H9 (cell line): ENCODE measurements at regions not wholly inside any gene's neighbourhood (a gene's known extent, or its start where the extent isn't known, plus 50 kb on each side); places are given as distances from the start of the nearest gene placed in this dataset.

Source experiments
- DNase-seq: peaks from one replicate; pipeline ENCODE4 v3.0.0-alpha.2; 2017
- H2AFZ ChIP-seq: one replicate; pipeline ENCODE4 v1.6.1; 2013; ENCODE audit warnings: mild to moderate bottlenecking, low read length, control low read depth, moderate library complexity
- H2AK5ac ChIP-seq: 2 replicates; pipeline ENCODE4 v1.6.1; 2013; ENCODE audit warnings: low read length, control low read depth, mixed read lengths; ENCODE audit not compliant: insufficient read length
- H2BK120ac ChIP-seq: one replicate; pipeline ENCODE4 v1.6.1; 2013; ENCODE audit warnings: low read depth, mild to moderate bottlenecking, low read length, control low read depth, inconsistent platforms; ENCODE audit not compliant: poor library complexity, severe bottlenecking
- H2BK12ac ChIP-seq: 2 replicates; pipeline ENCODE4 v1.6.1; 2013; ENCODE audit warnings: low read length, control low read depth, mixed read lengths, low read depth; ENCODE audit not compliant: insufficient read length
- H2BK15ac ChIP-seq: 2 replicates; pipeline ENCODE4 v1.6.1; 2013; ENCODE audit warnings: low read depth, low read length, control low read depth
- H2BK20ac ChIP-seq: one replicate; pipeline ENCODE4 v1.6.1; 2013; ENCODE audit warnings: low read depth, mild to moderate bottlenecking, low read length, control low read depth, inconsistent platforms; ENCODE audit not compliant: poor library complexity, severe bottlenecking
- H2BK5ac ChIP-seq: 2 replicates; pipeline ENCODE4 v1.6.1; 2013; ENCODE audit warnings: low read length, control low read depth, mixed read lengths; ENCODE audit not compliant: insufficient read length
- H3K14ac ChIP-seq: 2 replicates; pipeline ENCODE4 v1.6.1; 2013; ENCODE audit warnings: low read length, control low read depth; ENCODE audit not compliant: insufficient read depth
- H3K18ac ChIP-seq: 2 replicates; pipeline ENCODE4 v1.6.1; 2013; ENCODE audit warnings: low read depth, mild to moderate bottlenecking, mixed read lengths, low read length, control low read depth; ENCODE audit not compliant: insufficient read length
- H3K23ac ChIP-seq: 2 replicates; pipeline ENCODE4 v1.6.1; 2013; ENCODE audit warnings: low read length, control low read depth, mixed read lengths, low read depth; ENCODE audit not compliant: insufficient read length
- H3K23me2 ChIP-seq: 2 replicates; pipeline ENCODE4 v1.6.1; 2013; ENCODE audit warnings: low read depth, mild to moderate bottlenecking, mixed read lengths, low read length, control low read depth; ENCODE audit not compliant: insufficient read length, poor library complexity, severe bottlenecking
- H3K27ac ChIP-seq: 2 replicates; pipeline ENCODE4 v1.5.1; 2013; ENCODE audit warnings: low read length, control low read depth, mixed read lengths, low read depth; ENCODE audit not compliant: insufficient read length
- H3K27me3 ChIP-seq: 2 replicates; pipeline ENCODE4 v1.6.1; 2013; ENCODE audit warnings: low read length, control low read depth, inconsistent platforms; ENCODE audit not compliant: insufficient read depth
- H3K4ac ChIP-seq: 2 replicates; pipeline ENCODE4 v1.6.1; 2013; ENCODE audit warnings: low read depth, mild to moderate bottlenecking, control low read depth, inconsistent platforms, low read length, moderate library complexity
- H3K4me1 ChIP-seq: 2 replicates; pipeline ENCODE4 v1.6.1; 2013; ENCODE audit warnings: low read length, control low read depth, inconsistent platforms; ENCODE audit not compliant: insufficient read depth
- H3K4me2 ChIP-seq: 2 replicates; pipeline ENCODE4 v1.6.1; 2013; ENCODE audit warnings: low read length, control low read depth, mixed read lengths; ENCODE audit not compliant: insufficient read length, insufficient read depth
- H3K56ac ChIP-seq: 2 replicates; pipeline ENCODE4 v1.6.1; 2013; ENCODE audit warnings: low read depth, mild to moderate bottlenecking, mixed read lengths, low read length, control low read depth; ENCODE audit not compliant: insufficient read length
- H3K79me1 ChIP-seq: 2 replicates; pipeline ENCODE4 v1.6.1; 2013; ENCODE audit warnings: low read depth, mild to moderate bottlenecking, moderate library complexity, low read length, control low read depth, inconsistent platforms; ENCODE audit not compliant: insufficient read depth, poor library complexity, severe bottlenecking
- H3K79me2 ChIP-seq: 2 replicates; pipeline ENCODE4 v1.6.1; 2013; ENCODE audit warnings: low read length, control low read depth, inconsistent platforms; ENCODE audit not compliant: insufficient read depth
- H3K9ac ChIP-seq: 2 replicates; pipeline ENCODE4 v1.6.1; 2013; ENCODE audit warnings: low read length, control low read depth, mixed read lengths; ENCODE audit not compliant: insufficient read length; ENCODE audit errors: extremely low read depth
- H3K9me3 ChIP-seq: one replicate; pipeline ENCODE4 v1.6.1; 2013; ENCODE audit warnings: low read depth, low read length, inconsistent platforms; ENCODE audit not compliant: control insufficient read depth
- H3T11ph ChIP-seq: one replicate; pipeline ENCODE4 v1.6.1; 2013; ENCODE audit warnings: mild to moderate bottlenecking, low read length, control low read depth, inconsistent platforms
- H4K20me1 ChIP-seq: one replicate; pipeline ENCODE4 v1.6.1; 2013; ENCODE audit not compliant: control insufficient read depth, insufficient read length, insufficient read depth
- H4K5ac ChIP-seq: 2 replicates; pipeline ENCODE4 v1.6.1; 2013; ENCODE audit warnings: low read depth, mild to moderate bottlenecking, mixed read lengths, low read length, control low read depth; ENCODE audit not compliant: insufficient read length
- H4K8ac ChIP-seq: replicated peaks from 2 replicates; pipeline ENCODE4 v1.6.1; 2013; ENCODE audit warnings: low read length, control low read depth, mixed read lengths, low read depth; ENCODE audit not compliant: insufficient read length
- H4K91ac ChIP-seq: 2 replicates; pipeline ENCODE4 v1.6.1; 2013; ENCODE audit warnings: low read depth, mild to moderate bottlenecking, moderate library complexity, mixed read lengths, low read length, control low read depth; ENCODE audit not compliant: insufficient read length
- H3K27ac Mint-ChIP-seq, 3 experiments: 2 replicates in 2 of 3; 3 replicates in 1 of 3; pipeline ENCODE4 v1.8.0; 2020 to 2021; ENCODE audit warnings: mixed read lengths in 3 of 3, mild to moderate bottlenecking in 1 of 3, moderate library complexity in 1 of 3
- H3K27me3 Mint-ChIP-seq: 2 replicates; pipeline ENCODE4 v1.8.0; 2021; ENCODE audit warnings: low read depth, mild to moderate bottlenecking, moderate library complexity, mixed read lengths
- H3K36me3 Mint-ChIP-seq, 3 experiments: 2 replicates in 2 of 3; 3 replicates in 1 of 3; pipeline ENCODE4 v1.8.0; 2020 to 2021; ENCODE audit warnings: low read depth in 3 of 3, mixed read lengths in 3 of 3; ENCODE audit not compliant: insufficient read depth in 1 of 3
- H3K4me1 Mint-ChIP-seq, 2 experiments: 2 replicates each; pipeline ENCODE4 v1.8.0; 2020; ENCODE audit warnings: mixed read lengths in 2 of 2
- H3K4me3 Mint-ChIP-seq, 2 experiments: 2 replicates in 1 of 2; 3 replicates in 1 of 2; pipeline ENCODE4 v1.8.0; 2020 to 2021; ENCODE audit warnings: mild to moderate bottlenecking in 2 of 2, mixed read lengths in 2 of 2, moderate library complexity in 1 of 2
- H3K9me3 Mint-ChIP-seq, 2 experiments: 2 replicates in 1 of 2; 3 replicates in 1 of 2; pipeline ENCODE4 v1.8.0; 2020; ENCODE audit warnings: mild to moderate bottlenecking in 2 of 2, mixed read lengths in 2 of 2, moderate library complexity in 1 of 2
- CTCF ChIP-seq: fragments of 200-600 bp; sonication (generic); conservative IDR thresholded peaks from 3 replicates; pipeline ENCODE4 v1.8.0; 2021; ENCODE audit warnings: antibody characterized with exemption, mild to moderate bottlenecking
- WGBS: extraction: QIAGEN DNeasy Blood & Tissue Kit; methylation state at CpG from one replicate; pipeline ENCODE4 v1.1.7; 2013; ENCODE audit warnings: missing lambda C conversion rate, low lambda C conversion rate, mixed read lengths; ENCODE audit not compliant: insufficient read length; ENCODE audit errors: extremely low coverage; 5-methylcytosine and 5-hydroxymethylcytosine counted together

- Histone ChIP-seq H4K91ac (no peak overlapping the region), H3K4me1 (peaks cover 2% of the 10 kb centered on the region; the same call in 1 of the 2 replicates), H3K14ac (no peak overlapping the region), H2AK5ac (no peak overlapping the region), H2BK15ac (no peak overlapping the region), H2BK5ac (no peak overlapping the region), H2BK20ac (no peak overlapping the region), H3K9me3 (no peaks in the 10 kb centered on the region), H3K79me1 (no peaks in the 10 kb centered on the region), H4K8ac (no peak overlapping the region), H2BK12ac (no peak overlapping the region), H3K79me2 (no peaks in the 10 kb centered on the region), H3T11ph (no peak overlapping the region), H3K18ac (no peak overlapping the region), H3K27me3 (no peaks in the 10 kb centered on the region), H2BK120ac (no peak overlapping the region), H3K4me2 (no peak overlapping the region), H3K56ac (no peak overlapping the region), H3K23ac (no peak overlapping the region), H2AFZ (no peak overlapping the region), H4K5ac (no peak overlapping the region), H3K23me2 (no peaks in the 10 kb centered on the region), H4K20me1 (no peaks in the 10 kb centered on the region), H3K27ac (no peak overlapping the region), H3K9ac (no peak overlapping the region), H3K4ac (no peak overlapping the region)
- Mint-ChIP-seq H3K36me3 (peaks cover 10 to 21% (median 12%) of the 10 kb centered on the region in 3 experiments), H3K27ac (peak overlapping the region in 1 of 3 experiments; percentile 72; a peak in 2 of 7 replicates), H3K4me3 (no peak overlapping the region), H3K4me1 (peaks cover 20 to 24% of the 10 kb centered on the region in 2 experiments), H3K9me3 (peaks cover 16% of the 10 kb centered on the region in 2 experiments), H3K27me3 (no peaks in the 10 kb centered on the region)
- TF ChIP-seq CTCF = no peak
- no CpG with 5 or more reads among the region's 3 CpGs for WGBS
- no peak for DNase-seq
Observed at GRCh38 chr3:24623657-24624056, 129.0 kb upstream of the THRB start.
